ENCODE measurements at regions not wholly inside any gene's neighbourhood (a gene's known extent, or its start where the extent isn't known, plus 50 kb on each side); places are given as distances from the start of the nearest gene placed in this dataset.

- DNase-seq (ENCODE audit: low spot score): no peak
- no peak for FAIRE-seq
Measured at GRCh38 chr2:220937245-220937644, 634.9 kb downstream of the EPHA4 start.

GRCh38 chr2:220940646-220941045 lies 631.5 kb downstream of the EPHA4 start:
- DNase-seq (ENCODE audit: low spot score) (no peak), FAIRE-seq (no peak)

GRCh38 chr2:220941683-220942082 lies 630.4 kb downstream of the EPHA4 start:
- FAIRE-seq (no peak), DNase-seq (ENCODE audit: low spot score) (no peak)

- DNase-seq (ENCODE audit: low spot score) (no peak), FAIRE-seq (no peak)
Measured at GRCh38 chr2:220946552-220946951, 625.6 kb downstream of the EPHA4 start.

- DNase-seq (ENCODE audit: low spot score): no peak
- no peak for FAIRE-seq
Measured at GRCh38 chr2:220948579-220948978, 623.5 kb downstream of the EPHA4 start.

- no peak for DNase-seq (ENCODE audit: low spot score)
- no peak for FAIRE-seq
Measured at GRCh38 chr2:220949466-220949865, 622.6 kb downstream of the EPHA4 start.

GRCh38 chr2:220955776-220956175 lies 616.3 kb downstream of the EPHA4 start:
- FAIRE-seq (no peak), DNase-seq (ENCODE audit: low spot score) (no peak)

GRCh38 chr2:220956429-220956828 lies 615.7 kb downstream of the EPHA4 start:
- FAIRE-seq: no peak
- no peak for DNase-seq (ENCODE audit: low spot score)

GRCh38 chr2:220959391-220959802 lies 612.7 kb downstream of the EPHA4 start:
- FAIRE-seq (no peak), DNase-seq (ENCODE audit: low spot score) (no peak)

GRCh38 chr2:220961143-220961860 lies 610.8 kb downstream of the EPHA4 start:
- DNase-seq (ENCODE audit: low spot score): no peak
- no peak for FAIRE-seq

GRCh38 chr2:220962556-220962955 lies 609.5 kb downstream of the EPHA4 start:
- DNase-seq (ENCODE audit: low spot score) (no peak), FAIRE-seq (no peak)

- no peak for DNase-seq (ENCODE audit: low spot score)
- FAIRE-seq: no peak
Measured at GRCh38 chr2:220963076-220963475, 609.0 kb downstream of the EPHA4 start.

GRCh38 chr2:220963930-220964329 lies 608.2 kb downstream of the EPHA4 start:
- FAIRE-seq (no peak), DNase-seq (ENCODE audit: low spot score) (no peak)

- DNase-seq (ENCODE audit: low spot score) (peak; percentile 74), FAIRE-seq (peak; percentile 85)
Measured at GRCh38 chr2:220966636-220967035, 605.5 kb downstream of the EPHA4 start.

GRCh38 chr2:220969348-220969747 lies 602.8 kb downstream of the EPHA4 start:
- FAIRE-seq: no peak
- DNase-seq (ENCODE audit: low spot score): no peak

GRCh38 chr2:220980966-220981675 lies 591.0 kb downstream of the EPHA4 start:
- no peak for FAIRE-seq

GRCh38 chr2:220981926-220982325 lies 590.2 kb downstream of the EPHA4 start:
- FAIRE-seq (no peak), DNase-seq (ENCODE audit: low spot score) (peak; percentile 21)

More at GRCh38 chr2:220980966-220981675, 591.0 kb downstream of the EPHA4 start:
- DNase-seq (ENCODE audit: low spot score): no peak

- FAIRE-seq (no peak), DNase-seq (ENCODE audit: low spot score) (no peak)
Measured at GRCh38 chr2:220985561-220985960, 586.5 kb downstream of the EPHA4 start.

GRCh38 chr2:220987839-220988238 lies 584.3 kb downstream of the EPHA4 start:
- DNase-seq (ENCODE audit: low spot score) (no peak), FAIRE-seq (no peak)

- no peak for FAIRE-seq
- DNase-seq (ENCODE audit: low spot score): no peak
Measured at GRCh38 chr2:220991972-220992371, 580.1 kb downstream of the EPHA4 start.

- DNase-seq (ENCODE audit: low spot score): no peak
- FAIRE-seq: no peak
Measured at GRCh38 chr2:220994846-220995245, 577.3 kb downstream of the EPHA4 start.

GRCh38 chr2:220995581-220995980 lies 576.5 kb downstream of the EPHA4 start:
- FAIRE-seq (no peak), DNase-seq (ENCODE audit: low spot score) (no peak)

GRCh38 chr2:220998156-220998555 lies 573.9 kb downstream of the EPHA4 start:
- DNase-seq (ENCODE audit: low spot score): no peak
- FAIRE-seq: no peak
